Renal cortical epithelial cell (primary cell): ENCODE measurements at regions not wholly inside any gene's neighbourhood (a gene's known extent, or its start where the extent isn't known, plus 50 kb on each side); places are given as distances from the start of the nearest gene placed in this dataset.

ENCODE experiments used
- DNase-seq: peaks from one replicate; pipeline ENCODE4 v3.0.0-alpha.2; 2011; ENCODE audit warnings: low read depth

GRCh38 chr9:91066856-91067255, 265.2 kb downstream of the SYK start:
- DNase-seq: no peak

- DNase-seq: no peak
Measured at GRCh38 chr9:91067306-91067860, 265.8 kb downstream of the SYK start.

- DNase-seq: peak; percentile 91
Measured at GRCh38 chr9:91071184-91071990, 269.8 kb downstream of the SYK start.

GRCh38 chr9:91073049-91073810, 271.6 kb downstream of the SYK start:
- no peak for DNase-seq

- DNase-seq: no peak
Measured at GRCh38 chr9:91073811-91074771, 272.5 kb downstream of the SYK start.

GRCh38 chr9:91074866-91075265, 273.2 kb downstream of the SYK start:
- DNase-seq: no peak

- DNase-seq: no peak
Measured at GRCh38 chr9:91075279-91075678, 273.7 kb downstream of the SYK start.

- DNase-seq: peak; percentile 63
Measured at GRCh38 chr9:91077624-91078368, 276.2 kb downstream of the SYK start.

GRCh38 chr9:91078369-91078695, 276.7 kb downstream of the SYK start:
- DNase-seq: no peak

GRCh38 chr9:91082731-91083130, 279.0 kb downstream of the AUH start:
- DNase-seq: no peak

- no peak for DNase-seq
Measured at GRCh38 chr9:91084896-91085516, 276.7 kb downstream of the AUH start.

- DNase-seq: no peak
Measured at GRCh38 chr9:91085517-91086291, 276.0 kb downstream of the AUH start.

GRCh38 chr9:91086657-91087461, 274.9 kb downstream of the AUH start:
- DNase-seq: no peak

GRCh38 chr9:91087462-91087759, 274.3 kb downstream of the AUH start:
- no peak for DNase-seq

GRCh38 chr9:91089405-91090129, 272.2 kb downstream of the AUH start:
- DNase-seq: peak; percentile 61

- no peak for DNase-seq
Measured at GRCh38 chr9:91090130-91090410, 271.6 kb downstream of the AUH start.

- no peak for DNase-seq
Measured at GRCh38 chr9:91092214-91092613, 269.5 kb downstream of the AUH start.

- DNase-seq: no peak
Measured at GRCh38 chr9:91094324-91095088, 267.2 kb downstream of the AUH start.
